ENCODE measurements at regions not wholly inside any gene's neighbourhood (a gene's known extent, or its start where the extent isn't known, plus 50 kb on each side); places are given as distances from the start of the nearest gene placed in this dataset.

DNA sequence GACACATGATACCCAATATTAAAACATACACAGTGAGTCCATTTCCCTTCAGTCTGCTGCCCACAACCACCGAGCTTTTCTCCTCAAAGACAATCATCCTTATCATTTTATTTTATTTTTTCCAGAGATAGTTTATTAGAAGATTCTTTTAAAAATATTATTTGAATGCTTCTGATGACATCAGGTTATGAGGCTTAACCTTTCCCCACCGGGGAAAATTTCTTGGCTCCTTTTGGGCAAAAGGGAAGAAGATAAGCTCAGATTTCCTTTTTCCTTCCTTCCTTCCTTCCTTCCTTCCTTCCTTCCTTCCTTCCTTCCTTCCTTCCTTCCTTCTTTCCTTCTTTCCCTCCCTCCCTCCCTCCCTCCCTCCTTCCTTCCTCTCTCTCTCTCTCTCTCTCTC, 149.5 kb upstream of the CITED2 start:
- Histone ChIP-seq H3K4me3 (no peak overlapping the region), H3K36me3 (no peaks in the 10 kb centered on the region), H3K4me1 (no peaks in the 10 kb centered on the region), H3K27ac (no peak overlapping the region), H3K9me3 (no peaks in the 10 kb centered on the region), H3K27me3 (no peaks in the 10 kb centered on the region)
- TF ChIP-seq CTCF (IDR thresholded peaks at IDR 0.05) (no peak), POLR2A (IDR thresholded peaks at IDR 0.05) (no peak)
- no peak for DNase-seq

DNA sequence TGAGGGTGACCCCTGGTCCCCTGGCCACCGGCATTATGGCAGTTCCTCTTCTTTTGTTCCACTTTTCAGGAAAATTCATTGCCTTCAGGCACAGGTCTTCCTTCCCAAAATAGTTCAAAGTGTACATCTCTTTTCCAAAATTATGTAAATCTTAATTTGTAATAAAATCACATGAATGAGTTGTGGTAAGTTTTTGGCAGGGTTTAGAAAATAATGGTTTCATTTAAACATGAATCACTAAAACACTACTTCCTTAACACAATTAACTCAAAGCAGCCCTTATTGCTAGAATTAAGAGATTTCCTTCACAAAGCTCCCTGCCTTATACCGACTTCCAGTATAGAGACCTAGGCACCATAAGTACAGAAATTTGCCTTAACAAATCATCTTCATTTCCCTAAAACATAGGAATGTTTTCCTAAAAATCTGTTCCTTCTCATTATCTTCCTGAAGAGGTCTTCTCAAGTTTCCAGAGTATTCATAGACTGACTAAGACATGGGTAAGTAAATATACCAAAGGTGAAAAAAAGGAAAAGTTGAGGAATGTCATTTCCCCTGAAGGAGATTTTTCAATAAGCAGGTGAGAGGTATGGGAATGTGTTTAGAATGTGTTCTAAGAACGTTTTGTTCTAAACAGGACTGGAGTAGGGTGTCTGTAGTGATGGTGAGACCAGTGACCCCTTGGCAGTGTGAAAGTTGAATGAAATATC, 148.2 kb upstream of the CITED2 start:
- Histone ChIP-seq H3K27ac (no peak overlapping the region), H3K9me3 (no peaks in the 10 kb centered on the region), H3K4me3 (no peak overlapping the region), H3K27me3 (no peaks in the 10 kb centered on the region), H3K36me3 (no peaks in the 10 kb centered on the region), H3K4me1 (no peaks in the 10 kb centered on the region)
- DNase-seq: no peak
- TF ChIP-seq POLR2A (IDR thresholded peaks at IDR 0.05): no peak
- TF ChIP-seq CTCF (IDR thresholded peaks at IDR 0.05): no peak

GRCh38 chr6:139521338-139521737, 146.9 kb upstream of the CITED2 start:
- TF ChIP-seq CTCF (IDR thresholded peaks at IDR 0.05): no peak
- TF ChIP-seq POLR2A (IDR thresholded peaks at IDR 0.05): no peak
- no peak overlapping the region for H3K27ac ChIP-seq
- no peaks in the 10 kb centered on the region for H3K4me1 ChIP-seq
- no peaks in the 10 kb centered on the region for H3K9me3 ChIP-seq
- no peak for DNase-seq
- H3K4me3 ChIP-seq: no peak overlapping the region
- H3K36me3 ChIP-seq: no peaks in the 10 kb centered on the region
- H3K27me3 ChIP-seq: no peaks in the 10 kb centered on the region

GRCh38 chr6:139520321-139520768, 145.9 kb upstream of the CITED2 start:
- H3K27me3 ChIP-seq: no peaks in the 10 kb centered on the region
- H3K9me3 ChIP-seq: no peaks in the 10 kb centered on the region
- no peak overlapping the region for H3K4me3 ChIP-seq
- H3K36me3 ChIP-seq: no peaks in the 10 kb centered on the region
- DNase-seq: no peak
- no peaks in the 10 kb centered on the region for H3K4me1 ChIP-seq
- no peak for TF ChIP-seq POLR2A (IDR thresholded peaks at IDR 0.05)
- TF ChIP-seq CTCF (IDR thresholded peaks at IDR 0.05): no peak
- no peak overlapping the region for H3K27ac ChIP-seq

DNA sequence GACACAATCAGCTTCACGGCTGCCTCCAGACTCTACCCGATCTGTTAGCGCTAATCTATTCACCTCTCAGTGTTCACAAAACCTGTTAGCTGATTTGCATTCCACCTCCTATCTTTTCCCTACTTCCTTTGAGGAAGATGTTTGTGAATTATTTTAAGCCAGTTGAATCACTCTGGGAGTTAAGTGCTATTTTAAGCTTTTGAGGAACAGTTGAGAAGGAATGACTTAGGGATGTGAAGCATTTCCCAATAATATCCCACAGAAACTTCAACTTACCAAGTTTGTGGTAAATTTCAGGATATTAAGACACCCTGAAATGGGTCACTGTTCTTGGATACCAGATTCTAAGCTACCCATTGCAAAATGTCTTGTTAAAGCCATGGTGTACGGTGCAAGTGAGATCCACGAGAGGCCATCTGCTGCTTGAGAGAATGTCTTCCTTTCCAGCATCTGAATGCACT, 145.2 kb upstream of the CITED2 start:
- H3K4me3 ChIP-seq: no peak overlapping the region
- no peaks in the 10 kb centered on the region for H3K9me3 ChIP-seq
- no peaks in the 10 kb centered on the region for H3K4me1 ChIP-seq
- H3K36me3 ChIP-seq: no peaks in the 10 kb centered on the region
- no peak for DNase-seq
- no peak overlapping the region for H3K27ac ChIP-seq
- TF ChIP-seq POLR2A (IDR thresholded peaks at IDR 0.05) (no peak), CTCF (IDR thresholded peaks at IDR 0.05) (no peak)
- no peaks in the 10 kb centered on the region for H3K27me3 ChIP-seq

All from Peyer's patch (tissue), 4 donors.